COLO668 (cell line): ENCODE measurements at regions not wholly inside any gene's neighbourhood (a gene's known extent, or its start where the extent isn't known, plus 50 kb on each side); places are given as distances from the start of the nearest gene placed in this dataset.

Experiments used
- DNase-seq: peaks from one replicate; lab custom pipeline; 2025; ENCODE audit not compliant: unreplicated experiment; lab: John Stamatoyannopoulos, UW

GRCh38 chr5:120388016-120388781 lies 75.9 kb upstream of the PRR16 start:
- no peak for DNase-seq

DNA sequence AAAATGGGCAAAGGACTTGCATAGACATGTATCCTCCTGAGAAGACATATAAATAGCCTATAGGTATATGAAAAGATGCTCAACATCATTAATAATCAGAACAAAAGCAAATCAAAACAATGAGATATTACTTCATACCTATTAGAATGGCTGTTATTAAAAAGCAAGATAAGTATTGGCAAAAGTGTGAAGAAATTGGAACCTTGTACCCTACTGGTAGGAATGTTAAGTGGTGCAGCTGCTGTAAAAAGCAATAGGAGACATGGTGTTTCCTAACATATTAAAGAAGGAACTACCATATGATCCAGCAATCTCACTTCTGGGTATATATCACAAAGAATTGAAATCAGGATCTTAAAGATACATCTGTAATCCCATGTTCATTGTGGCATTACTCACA lies 69.8 kb upstream of the PRR16 start:
- no peak for DNase-seq

- DNase-seq = no peak
Measured at GRCh38 chr5:120396186-120396585, 67.9 kb upstream of the PRR16 start.

GRCh38 chr5:120400356-120400755 lies 63.7 kb upstream of the PRR16 start:
- DNase-seq = no peak

DNA sequence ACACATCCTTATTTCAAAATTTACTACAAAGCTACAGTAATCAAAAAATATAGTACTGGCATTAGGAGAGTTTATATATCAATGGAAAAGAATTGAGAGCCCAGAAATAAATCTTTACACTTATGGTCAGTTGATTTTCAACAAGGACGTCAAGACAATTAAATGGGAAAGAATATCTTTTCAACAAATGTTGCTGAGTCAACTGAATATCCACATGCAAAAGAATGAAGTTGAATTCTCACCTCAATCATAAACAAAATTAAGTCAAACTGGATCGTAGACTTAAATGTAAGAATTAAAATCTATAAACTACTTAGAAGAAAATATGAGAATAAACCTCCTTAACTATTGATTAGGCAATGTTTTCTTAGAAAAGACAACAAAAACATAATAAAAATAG lies 61.5 kb upstream of the PRR16 start:
- DNase-seq = no peak

GRCh38 chr5:120405286-120405864 lies 58.7 kb upstream of the PRR16 start:
- DNase-seq = no peak

GRCh38 chr5:120405923-120406322 lies 58.2 kb upstream of the PRR16 start:
- no peak for DNase-seq

- no peak for DNase-seq
Measured at GRCh38 chr5:120413686-120414085, 50.4 kb upstream of the PRR16 start.
